Renal cortical epithelial cell (primary cell): ENCODE measurements at regions not wholly inside any gene's neighbourhood (a gene's known extent, or its start where the extent isn't known, plus 50 kb on each side); places are given as distances from the start of the nearest gene placed in this dataset.
"Not testable (repeated sequence)": the region's sequence is repeated elsewhere in the genome, so short reads cannot be mapped to it uniquely, and the experiment has no call there.

Experiments
- DNase-seq: peaks from one replicate; pipeline ENCODE4 v3.0.0-alpha.2; 2011; ENCODE audit warnings: low read depth

DNA sequence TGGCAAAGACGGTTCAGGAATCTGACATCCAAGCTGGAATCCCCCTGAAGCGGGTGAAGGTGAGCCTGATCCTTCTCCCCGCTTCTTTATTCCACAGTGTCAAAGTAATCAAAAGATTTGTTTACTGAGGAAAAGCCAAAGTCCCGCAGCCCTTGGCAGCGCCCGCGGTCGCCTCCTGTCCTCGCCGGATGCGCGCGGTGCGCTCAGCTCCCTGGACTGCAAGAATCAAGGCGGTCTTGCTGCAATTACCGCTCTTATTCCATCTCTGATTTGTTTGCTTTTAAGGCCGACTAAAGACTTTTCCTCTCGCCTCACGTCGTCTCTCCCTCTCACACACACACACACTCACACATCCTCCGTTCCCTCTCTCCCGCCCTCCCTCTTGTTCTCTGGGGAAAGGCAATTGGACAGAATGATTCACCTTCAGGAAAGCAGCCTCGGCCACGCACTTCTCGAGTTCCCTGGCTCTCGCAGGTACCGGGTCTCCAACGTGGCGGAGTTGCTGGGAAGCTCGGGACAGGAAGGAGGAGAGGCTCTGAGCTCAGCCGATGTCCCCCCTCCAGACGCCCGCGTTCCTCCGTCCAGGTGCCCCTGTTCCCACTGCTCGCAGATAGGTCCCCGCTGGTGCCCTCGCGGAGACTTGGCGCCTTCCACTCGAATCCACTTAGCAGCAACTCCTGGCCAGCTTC, 68.6 kb upstream of the USP15 start:
- DNase-seq, result peak; percentile 32

DNA sequence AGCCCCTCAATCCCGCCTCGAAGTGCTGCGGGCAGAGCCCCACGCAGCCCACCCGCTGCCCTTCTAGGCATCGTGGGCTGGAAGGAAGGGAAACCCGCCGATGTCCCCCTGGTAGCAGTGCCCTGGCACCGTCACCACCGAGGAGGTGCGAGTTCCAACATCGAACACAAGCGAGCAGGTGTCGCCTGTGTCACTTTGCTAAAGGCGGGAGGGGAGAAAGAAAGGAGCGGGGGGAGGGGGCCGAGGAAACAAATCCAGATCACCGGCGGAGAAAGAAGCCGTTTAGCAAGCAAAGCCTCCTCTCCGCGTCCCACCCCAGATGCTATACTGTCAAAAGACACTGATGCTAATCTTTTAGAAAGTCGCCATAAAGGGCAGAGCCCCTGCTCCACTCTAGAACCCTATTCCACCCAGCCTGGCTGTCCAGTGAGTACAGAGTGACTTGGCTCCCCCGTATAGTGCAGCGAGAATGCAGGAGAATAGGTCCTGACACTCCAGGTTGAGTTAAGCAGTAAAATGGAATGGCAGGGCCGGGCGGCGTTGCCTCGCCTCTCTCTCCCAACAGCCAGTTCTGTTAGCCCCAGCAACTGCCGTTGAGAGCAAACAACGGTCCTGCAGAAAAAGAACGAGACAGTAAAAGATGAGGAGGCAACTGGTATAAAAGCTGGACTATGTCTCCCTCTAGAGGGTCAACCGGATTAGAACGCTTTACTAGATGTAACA, 67.9 kb upstream of the USP15 start:
- DNase-seq, result peak; percentile 77

DNA sequence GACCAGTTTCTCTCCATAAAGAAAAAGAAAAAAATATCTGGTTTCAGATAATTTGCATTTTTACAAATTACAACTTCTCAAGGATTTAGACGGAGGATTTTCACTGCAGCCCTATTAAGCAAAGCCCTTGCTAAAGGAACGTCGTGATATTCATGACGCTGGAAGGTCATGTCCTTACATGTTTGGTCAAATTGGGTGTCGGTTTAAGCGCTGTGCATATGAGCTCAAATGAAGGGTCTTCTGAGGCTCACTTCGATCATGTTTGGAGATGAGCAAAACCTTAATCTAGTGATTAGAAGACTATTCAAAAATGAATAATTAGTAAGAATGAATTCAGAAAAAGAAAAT, 67.3 kb upstream of the USP15 start:
- no peak for DNase-seq

DNA sequence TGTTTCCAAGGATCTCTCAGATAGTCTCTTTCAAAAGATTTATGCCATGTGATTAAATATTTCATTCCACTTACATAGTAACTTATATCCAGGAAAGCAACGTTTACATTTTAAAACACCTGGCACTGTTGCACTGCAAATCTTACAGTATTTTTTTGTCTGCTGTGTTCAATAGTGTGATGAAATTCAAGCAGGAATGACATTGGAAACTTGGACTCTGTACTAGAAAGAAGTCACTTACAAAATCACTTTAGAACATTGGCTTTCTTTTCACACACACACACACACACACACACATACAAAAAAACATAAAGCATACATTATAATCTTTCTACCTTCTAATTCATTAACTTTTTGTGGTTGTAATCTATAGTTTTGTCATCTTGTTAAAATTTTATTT, 66.2 kb upstream of the USP15 start:
- DNase-seq, result no peak

DNA sequence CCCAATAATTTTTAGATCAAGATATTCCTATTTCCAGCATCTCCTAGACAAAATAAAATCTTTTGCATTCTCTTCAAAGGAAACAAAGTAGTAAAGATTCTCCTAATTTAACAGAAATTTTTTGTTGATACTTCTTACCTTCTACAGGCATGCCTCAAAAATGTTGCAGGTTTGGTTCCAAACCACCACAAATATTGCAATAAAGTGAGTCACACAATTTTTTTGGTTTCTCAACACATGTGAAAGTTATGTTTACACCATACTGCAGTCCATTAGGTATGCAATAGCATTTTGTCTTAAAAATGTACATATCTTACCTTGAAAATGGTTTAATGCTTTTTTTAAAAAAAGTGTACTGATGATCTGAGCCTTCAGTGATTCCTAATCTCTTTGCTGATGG, 65.6 kb upstream of the USP15 start:
- DNase-seq, result peak; percentile 11

DNA sequence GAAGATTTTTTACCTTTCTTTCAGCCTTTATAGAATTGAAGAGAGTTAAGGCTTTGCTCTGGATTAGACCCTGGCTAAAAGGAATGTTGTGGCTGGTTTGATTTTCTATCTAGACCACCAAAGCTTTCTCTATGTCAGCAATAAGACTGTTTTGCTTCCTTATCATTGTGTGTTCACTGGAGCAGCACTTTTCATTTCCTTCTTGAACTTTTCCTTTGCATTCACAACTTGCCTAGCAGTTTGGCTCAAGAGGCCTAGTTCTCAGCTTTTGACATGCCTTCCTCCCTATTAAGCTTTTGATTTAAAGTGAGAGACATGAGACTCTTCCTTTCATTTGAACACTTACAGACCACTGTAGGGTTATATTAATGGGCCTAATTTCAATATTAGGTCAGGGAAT, 64.1 kb upstream of the USP15 start:
- no peak for DNase-seq

DNA sequence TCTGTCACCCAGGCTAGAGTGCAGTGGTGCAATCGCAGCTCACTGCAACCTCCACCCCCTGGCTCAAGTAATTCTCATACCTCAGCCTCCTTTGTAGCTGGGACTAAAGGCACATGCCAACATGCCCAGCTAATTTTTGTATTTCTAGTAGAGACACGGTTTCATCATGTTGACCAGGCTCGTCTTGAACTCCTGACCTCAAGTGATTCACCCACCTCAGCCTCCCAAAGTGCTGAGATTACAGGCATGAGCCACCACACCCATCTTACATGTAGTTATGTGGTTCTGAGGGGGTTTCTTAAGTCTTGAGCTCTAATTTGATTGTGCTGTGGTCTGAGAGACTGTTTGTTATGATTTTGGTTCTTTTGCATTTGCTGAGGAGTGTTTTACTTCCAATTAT, 57.3 kb upstream of the USP15 start:
- DNase-seq, result not testable (repeated sequence)

DNA sequence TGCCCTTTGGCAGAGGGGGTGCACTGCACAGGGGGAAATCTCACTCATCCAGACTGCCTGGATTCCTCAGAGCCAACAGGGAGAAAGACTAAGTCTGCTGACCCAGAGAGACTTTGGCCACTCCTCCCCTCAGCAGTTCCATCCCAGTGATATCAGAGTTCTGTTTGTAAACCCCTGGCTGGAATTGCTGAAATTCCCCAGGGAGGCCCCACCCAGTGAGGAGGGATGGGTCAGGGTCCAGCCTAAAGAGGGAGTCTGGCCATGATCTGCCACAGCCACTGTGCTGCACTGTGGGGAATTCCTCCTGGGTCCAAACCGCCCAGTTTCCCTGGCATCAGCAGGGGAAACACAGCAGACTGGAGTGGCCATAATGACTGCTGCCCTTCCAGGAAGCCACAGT, 54.9 kb upstream of the USP15 start:
- peak; percentile 3 for DNase-seq

DNA sequence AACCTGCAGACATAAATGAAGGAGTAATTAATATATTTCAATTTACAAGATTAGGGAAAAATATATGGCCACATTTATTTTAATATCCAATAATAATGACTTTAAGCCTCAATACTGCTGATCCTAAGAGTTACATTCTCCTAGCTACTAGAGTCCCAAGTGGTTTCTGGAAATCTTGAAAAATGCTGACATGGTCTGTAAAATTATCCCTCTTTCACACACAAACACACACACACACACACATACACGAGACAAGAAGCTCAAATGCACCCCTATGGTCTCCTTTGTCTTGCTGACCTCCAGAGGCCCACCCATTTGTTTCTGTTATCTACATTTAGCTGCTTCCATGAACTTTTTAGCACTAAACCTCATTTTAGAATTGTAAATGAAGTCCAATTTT, 53.0 kb upstream of the USP15 start:
- DNase-seq, result no peak
